Vagina (tissue), 2 donors: ENCODE measurements at regions not wholly inside any gene's neighbourhood (a gene's known extent, or its start where the extent isn't known, plus 50 kb on each side); places are given as distances from the start of the nearest gene placed in this dataset.

Experiments
- DNase-seq, 2 donors: peaks; one replicate each; pipeline ENCODE4 v3.0.0-alpha.2; 2017; ENCODE audit errors: extremely low spot score in 2 of 2
- H3K27ac ChIP-seq: fragments of 200-600 bp; sonication (generic); one replicate; pipeline ENCODE4 v1.5.1; 2019
- H3K27me3 ChIP-seq: fragments of 200-600 bp; sonication (generic); one replicate; pipeline ENCODE4 v1.5.1; 2019
- H3K36me3 ChIP-seq, 2 donors: fragments of 200-600 bp; sonication (generic); one replicate each; pipeline ENCODE4 v1.5.1; 2017 to 2019
- H3K4me1 ChIP-seq: fragments of 200-600 bp; sonication (generic); one replicate; pipeline ENCODE4 v1.5.1; 2019
- H3K4me3 ChIP-seq, 2 donors: fragments of 200-600 bp; sonication (generic); 1 replicate in 1 of 2; 2 replicates in 1 of 2; pipeline ENCODE4 v1.5.1; 2016 to 2019
- H3K9me3 ChIP-seq: fragments of 200-600 bp; sonication (generic); one replicate; pipeline ENCODE4 v1.5.1; 2019
- CTCF ChIP-seq, 3 experiments: fragments of 450-650 bp in 2 of 3; fragments of 200-600 bp in 1 of 3; sonication (generic) in 1 of 3; IDR thresholded peaks; one replicate each; pipeline ENCODE4 v1.5.1; 2017 to 2019; ENCODE audit warnings: antibody characterized with exemption in 3 of 3, mild to moderate bottlenecking in 2 of 3, moderate library complexity in 2 of 3
- POLR2A ChIP-seq, 2 donors: fragments of 450-650 bp; IDR thresholded peaks; one replicate each; pipeline ENCODE4 v1.6.1; 2017; ENCODE audit warnings: antibody characterized with exemption in 2 of 2, mild to moderate bottlenecking in 2 of 2, moderate library complexity in 2 of 2
- POLR2AphosphoS5 ChIP-seq, 2 donors: sonication (generic); formaldehyde crosslinking; IDR thresholded peaks; one replicate each; pipeline ENCODE4 v1.9.0; 2017; ENCODE audit warnings: antibody characterized with exemption in 2 of 2, mild to moderate bottlenecking in 2 of 2, low read depth in 1 of 2; ENCODE audit not compliant: insufficient read depth in 1 of 2
- intact Hi-C: fragments of 100-400 bp; cut with DNase I; formaldehyde crosslinking; loops from one replicate; pipeline ENCODE4 v1.15.1; 2023

- no peak overlapping the region for H3K4me3 ChIP-seq
- intact Hi-C loops = no loop called here
- peak; percentile 40 to 95 for DNase-seq
Observed at GRCh38 chr10:130962240-130963051, 349.1 kb downstream of the TCERG1L start.

GRCh38 chr10:130963052-130963393, 348.5 kb downstream of the TCERG1L start:
- intact Hi-C loops = no loop called here
- no peak for TF ChIP-seq CTCF (IDR thresholded peaks at IDR 0.05)
- no peak for TF ChIP-seq POLR2AphosphoS5 (IDR thresholded peaks at IDR 0.05; ENCODE audit: insufficient read depth in 1 of 2, low read depth in 1 of 2)
- no peak for TF ChIP-seq POLR2A (IDR thresholded peaks at IDR 0.05)
- H3K36me3 ChIP-seq = no peaks in the 10 kb centered on the region
- DNase-seq = peak; percentile 46 to 71
- H3K27ac ChIP-seq = no peak overlapping the region
- H3K4me3 ChIP-seq = no peak overlapping the region
- no peaks in the 10 kb centered on the region for H3K4me1 ChIP-seq
- no peaks in the 10 kb centered on the region for H3K9me3 ChIP-seq
- no peaks in the 10 kb centered on the region for H3K27me3 ChIP-seq

More at GRCh38 chr10:130962240-130963051, 349.1 kb downstream of the TCERG1L start:
- Histone ChIP-seq H3K36me3 (no peaks in the 10 kb centered on the region), H3K27me3 (no peaks in the 10 kb centered on the region), H3K9me3 (no peaks in the 10 kb centered on the region), H3K4me1 (no peaks in the 10 kb centered on the region), H3K27ac (no peak overlapping the region)
- TF ChIP-seq POLR2AphosphoS5 (IDR thresholded peaks at IDR 0.05; ENCODE audit: insufficient read depth in 1 of 2, low read depth in 1 of 2) (no peak), POLR2A (IDR thresholded peaks at IDR 0.05) (no peak), CTCF (IDR thresholded peaks at IDR 0.05) (no peak)

GRCh38 chr10:130963786-130964522, 347.6 kb downstream of the TCERG1L start:
- no peak overlapping the region for H3K27ac ChIP-seq
- TF ChIP-seq CTCF (IDR thresholded peaks at IDR 0.05) (no peak), POLR2A (IDR thresholded peaks at IDR 0.05) (no peak), POLR2AphosphoS5 (IDR thresholded peaks at IDR 0.05; ENCODE audit: insufficient read depth in 1 of 2, low read depth in 1 of 2) (no peak)
- no peaks in the 10 kb centered on the region for H3K9me3 ChIP-seq
- no peaks in the 10 kb centered on the region for H3K36me3 ChIP-seq
- no peak overlapping the region for H3K4me3 ChIP-seq
- intact Hi-C loops = no loop called here
- no peaks in the 10 kb centered on the region for H3K4me1 ChIP-seq
- no peaks in the 10 kb centered on the region for H3K27me3 ChIP-seq
- DNase-seq = peak; percentile 70 to 79

- Histone ChIP-seq H3K4me3 (no peak overlapping the region), H3K9me3 (no peaks in the 10 kb centered on the region), H3K27ac (no peak overlapping the region), H3K4me1 (peaks cover 3% of the 10 kb centered on the region), H3K27me3 (no peaks in the 10 kb centered on the region), H3K36me3 (no peaks in the 10 kb centered on the region)
- intact Hi-C loops = no loop called here
- TF ChIP-seq POLR2A (IDR thresholded peaks at IDR 0.05) (no peak), CTCF (IDR thresholded peaks at IDR 0.05) (no peak), POLR2AphosphoS5 (IDR thresholded peaks at IDR 0.05; ENCODE audit: insufficient read depth in 1 of 2, low read depth in 1 of 2) (no peak)
- peak; percentile 49 to 64 for DNase-seq
Observed at GRCh38 chr10:130964771-130965170, 346.8 kb downstream of the TCERG1L start.

GRCh38 chr10:130967161-130967560, 344.4 kb downstream of the TCERG1L start:
- no peak overlapping the region for H3K27ac ChIP-seq
- no peak for TF ChIP-seq POLR2A (IDR thresholded peaks at IDR 0.05)
- no peak for TF ChIP-seq POLR2AphosphoS5 (IDR thresholded peaks at IDR 0.05; ENCODE audit: insufficient read depth in 1 of 2, low read depth in 1 of 2)
- no peak for TF ChIP-seq CTCF (IDR thresholded peaks at IDR 0.05)
- intact Hi-C loops = no loop called here

More at GRCh38 chr10:130967161-130967560, 344.4 kb downstream of the TCERG1L start:
- Histone ChIP-seq H3K36me3 (no peaks in the 10 kb centered on the region), H3K4me3 (no peak overlapping the region), H3K9me3 (no peaks in the 10 kb centered on the region), H3K27me3 (no peaks in the 10 kb centered on the region), H3K4me1 (peaks cover 12% of the 10 kb centered on the region)
- DNase-seq = peak; percentile 52 to 61
